WTC11 (cell line): ENCODE measurements at regions not wholly inside any gene's neighbourhood (a gene's known extent, or its start where the extent isn't known, plus 50 kb on each side); places are given as distances from the start of the nearest gene placed in this dataset.

Experiments
- ATAC-seq: fragments of 200-7000 bp; cut with Tn5 transposase; 2 replicates; pipeline ENCODE4 v1.10.0; 2021; ENCODE audit warnings: mild to moderate bottlenecking, moderate library complexity
- CTCF ChIA-PET: fragments of 300-600 bp; sonication (Branson Sonifier 250); formaldehyde crosslinking; loops from one replicate; lab custom pipeline; 2021; ENCODE audit warnings: antibody characterized with exemption; lab: Charles Lee
- POLR2A ChIA-PET: fragments of 350-600 bp; sonication (Branson Sonifier 250); formaldehyde crosslinking; loops from one replicate; lab custom pipeline; 2021; ENCODE audit warnings: antibody characterized with exemption; lab: Charles Lee
- DNase-seq: peaks from one replicate; pipeline ENCODE4 v3.0.0; 2021; ENCODE audit warnings: low spot score
- H3K27ac Mint-ChIP-seq: 2 replicates; pipeline ENCODE4 v1.8.0; 2021; ENCODE audit warnings: mixed read lengths
- H3K27me3 Mint-ChIP-seq: 2 replicates; pipeline ENCODE4 v1.8.0; 2021; ENCODE audit warnings: low read depth, mild to moderate bottlenecking, moderate library complexity, mixed read lengths
- H3K36me3 Mint-ChIP-seq: 2 replicates; pipeline ENCODE4 v1.8.0; 2021; ENCODE audit warnings: mixed read lengths
- H3K4me1 Mint-ChIP-seq: 2 replicates; pipeline ENCODE4 v1.8.0; 2022; ENCODE audit warnings: mixed read lengths
- H3K4me3 Mint-ChIP-seq: 2 replicates; pipeline ENCODE4 v1.8.0; 2021; ENCODE audit warnings: mild to moderate bottlenecking, moderate library complexity, mixed read lengths
- H3K9me3 Mint-ChIP-seq: 2 replicates; pipeline ENCODE4 v1.8.0; 2021; ENCODE audit warnings: mixed read lengths
- ATF1 ChIP-seq: sonication (generic); formaldehyde crosslinking; IDR thresholded peaks from 2 replicates; pipeline ENCODE4 v1.8.1; 2023; ENCODE audit warnings: mild to moderate bottlenecking, moderate library complexity, missing genetic modification reagents
- CREM ChIP-seq: sonication (generic); formaldehyde crosslinking; IDR thresholded peaks from 2 replicates; pipeline ENCODE4 v1.8.1; 2022; ENCODE audit warnings: mild to moderate bottlenecking, missing genetic modification reagents, moderate library complexity
- CTCF ChIP-seq: fragments of 200-600 bp; IDR thresholded peaks from 2 replicates; pipeline ENCODE4 v1.8.0; 2022; ENCODE audit warnings: antibody characterized with exemption
- ELF4 ChIP-seq: sonication (generic); formaldehyde crosslinking; IDR thresholded peaks from 2 replicates; pipeline ENCODE4 v1.8.1; 2022; ENCODE audit warnings: low read depth, mild to moderate bottlenecking, moderate library complexity, missing genetic modification reagents
- ETV6 ChIP-seq: sonication (generic); formaldehyde crosslinking; IDR thresholded peaks from 2 replicates; pipeline ENCODE4 v1.8.1; 2022; ENCODE audit warnings: mild to moderate bottlenecking, missing genetic modification reagents
- MLX ChIP-seq: sonication (generic); formaldehyde crosslinking; IDR thresholded peaks from 2 replicates; pipeline ENCODE4 v1.8.1; 2023; ENCODE audit warnings: mild to moderate bottlenecking, missing genetic modification reagents, moderate library complexity
- MXD4 ChIP-seq: fragments of 250-450 bp; sonication (Bioruptor Pico); IDR thresholded peaks from 2 replicates; pipeline ENCODE4 v1.8.0; 2021; ENCODE audit warnings: mild to moderate bottlenecking, moderate library complexity, borderline replicate concordance
- MYBL2 ChIP-seq: sonication (generic); formaldehyde crosslinking; IDR thresholded peaks from 2 replicates; pipeline ENCODE4 v1.8.1; 2023; ENCODE audit warnings: mild to moderate bottlenecking, moderate library complexity, missing genetic modification reagents
- NFE2L1 ChIP-seq: sonication (generic); formaldehyde crosslinking; IDR thresholded peaks from 2 replicates; pipeline ENCODE4 v1.8.1; 2023; ENCODE audit warnings: missing genetic modification reagents
- NR3C1 ChIP-seq: sonication (generic); formaldehyde crosslinking; conservative IDR thresholded peaks from 2 replicates; pipeline ENCODE4 v1.8.1; 2023; ENCODE audit warnings: low read depth, mild to moderate bottlenecking, missing genetic modification reagents
- OVOL2 ChIP-seq: fragments of 250-450 bp; sonication (Bioruptor Pico); IDR thresholded peaks from 2 replicates; pipeline ENCODE4 v1.9.0; 2021; ENCODE audit warnings: mild to moderate bottlenecking, borderline replicate concordance
- SMAD3 ChIP-seq: sonication (generic); formaldehyde crosslinking; IDR thresholded peaks from 2 replicates; pipeline ENCODE4 v1.8.0; 2022; ENCODE audit warnings: missing genetic modification reagents, mild to moderate bottlenecking, borderline replicate concordance
- SMAD4 ChIP-seq: sonication (generic); formaldehyde crosslinking; IDR thresholded peaks from 2 replicates; pipeline ENCODE4 v1.8.0; 2022; ENCODE audit warnings: mild to moderate bottlenecking, missing genetic modification reagents
- SP1 ChIP-seq: sonication (generic); formaldehyde crosslinking; conservative IDR thresholded peaks from 2 replicates; pipeline ENCODE4 v1.8.1; 2022; ENCODE audit warnings: missing genetic modification reagents
- TCF7 ChIP-seq: sonication (generic); formaldehyde crosslinking; IDR thresholded peaks from 2 replicates; pipeline ENCODE4 v1.8.0; 2022; ENCODE audit warnings: mild to moderate bottlenecking, low read depth, missing genetic modification reagents, moderate library complexity
- ZBTB21 ChIP-seq: sonication (generic); formaldehyde crosslinking; IDR thresholded peaks from 2 replicates; pipeline ENCODE4 v1.8.1; 2023; ENCODE audit warnings: mild to moderate bottlenecking, missing genetic modification reagents, borderline replicate concordance
- ZNF263 ChIP-seq: sonication (generic); formaldehyde crosslinking; IDR thresholded peaks from 2 replicates; pipeline ENCODE4 v1.8.1; 2022; ENCODE audit warnings: low read depth, mild to moderate bottlenecking, moderate library complexity, missing genetic modification reagents
- ZNF317 ChIP-seq: sonication (generic); formaldehyde crosslinking; IDR thresholded peaks from 2 replicates; pipeline ENCODE4 v1.8.1; 2023; ENCODE audit warnings: low read depth, mild to moderate bottlenecking, moderate library complexity, missing genetic modification reagents, borderline replicate concordance
- ZNF423 ChIP-seq: fragments of 250-450 bp; sonication (Bioruptor Pico); IDR thresholded peaks from 2 replicates; pipeline ENCODE4 v2.1.2; 2022; ENCODE audit warnings: mild to moderate bottlenecking, moderate library complexity
- ZSCAN18 ChIP-seq: fragments of 250-450 bp; sonication (Bioruptor Pico); IDR thresholded peaks from 2 replicates; pipeline ENCODE4 v2.1.2; 2022; ENCODE audit warnings: mild to moderate bottlenecking, moderate library complexity
- TF ChIP-seq, protein P1 (sequence below): fragments of 250-450 bp; sonication (Bioruptor Pico); conservative IDR thresholded peaks from 2 replicates; pipeline ENCODE4 v1.9.0; 2021; ENCODE audit warnings: mild to moderate bottlenecking
- TF ChIP-seq, protein P2 (sequence below): sonication (generic); formaldehyde crosslinking; IDR thresholded peaks from 2 replicates; pipeline ENCODE4 v1.8.1; 2022; ENCODE audit warnings: mild to moderate bottlenecking, moderate library complexity, missing genetic modification reagents

DNA sequence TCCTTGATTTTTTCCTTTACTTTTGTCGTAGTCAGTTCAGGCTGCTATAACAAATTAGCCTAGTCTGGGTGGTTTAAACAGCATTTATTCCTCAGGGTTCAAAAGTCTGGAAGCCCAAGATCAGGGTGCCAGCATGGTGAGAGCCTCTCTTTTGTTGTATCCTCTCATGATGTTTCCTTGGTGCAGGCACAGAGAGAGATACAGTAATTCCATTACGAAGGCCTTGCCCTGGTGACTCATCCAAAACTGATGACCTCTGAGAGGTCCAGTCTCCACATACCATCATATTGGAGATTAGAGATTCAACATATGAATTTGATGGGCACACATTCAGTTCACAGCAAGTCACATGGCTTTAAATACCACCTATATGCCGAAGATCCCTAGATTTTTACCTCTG lies 253.8 kb downstream of the CYRIA start (continued):
- TF ChIP-seq ELF4 (CRISPR knock-in tag) (no peak), CTCF (no peak), SMAD4 (no peak), SMAD3 (no peak), ZBTB21 (CRISPR knock-in tag) (no peak), NR3C1 (CRISPR knock-in tag) (no peak), NFE2L1 (CRISPR knock-in tag) (no peak)
- TF ChIP-seq, protein P1, sequence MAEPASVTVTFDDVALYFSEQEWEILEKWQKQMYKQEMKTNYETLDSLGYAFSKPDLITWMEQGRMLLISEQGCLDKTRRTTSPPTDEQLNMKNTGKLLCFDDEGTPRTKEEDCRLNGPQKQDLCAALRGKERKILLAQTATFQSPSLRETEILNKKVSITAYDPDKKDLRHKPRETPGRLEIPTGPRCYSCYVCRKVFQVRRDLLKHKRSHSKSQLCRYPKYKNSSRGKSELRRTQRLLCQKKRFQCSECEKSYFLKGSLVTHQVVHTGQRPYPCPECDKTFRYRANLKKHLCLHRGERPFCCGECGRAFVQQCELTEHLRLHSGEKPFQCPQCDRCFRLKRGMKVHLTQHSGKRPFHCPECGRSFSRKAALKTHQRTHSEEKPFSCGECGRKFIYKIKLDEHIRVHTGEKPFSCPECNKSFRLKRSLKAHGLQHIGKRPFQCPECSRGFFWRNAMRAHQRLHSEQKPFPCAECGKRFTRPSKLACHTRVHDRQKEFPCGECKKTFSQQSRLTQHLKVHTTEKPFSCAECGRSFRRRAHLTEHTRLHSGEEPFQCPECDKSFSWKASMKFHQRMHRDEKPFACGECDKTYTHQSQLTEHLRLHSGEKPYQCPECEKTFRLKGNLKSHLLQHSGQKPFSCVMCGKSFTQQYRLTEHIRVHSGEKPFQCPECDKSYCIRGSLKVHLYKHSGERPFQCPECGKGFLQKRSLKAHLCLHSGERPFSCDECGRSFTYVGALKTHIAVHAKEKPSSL = no peak

- Mint-ChIP-seq H3K4me1 (0 out of 2 replicates have a peak, but pooled peaks cover 3% of the 10 kb centered on the region), H3K9me3 (peaks cover 9% of the 10 kb centered on the region), H3K36me3 (no peaks in the 10 kb centered on the region), H3K27ac (no peak overlapping the region), H3K27me3 (no peaks in the 10 kb centered on the region), H3K4me3 (no peak overlapping the region)
- ATAC-seq (no peak), DNase-seq (no peak)
- TF ChIP-seq MLX (CRISPR knock-in tag) (no peak), MXD4 (CRISPR knock-in tag) (no peak), OVOL2 (no peak), ZNF317 (CRISPR knock-in tag) (no peak), CREM (no peak), ZNF423 (no peak), TCF7 (CRISPR knock-in tag) (no peak), ZNF263 (no peak), SP1 (CRISPR knock-in tag) (no peak), ZSCAN18 (no peak), ATF1 (CRISPR knock-in tag) (no peak), MYBL2 (no peak), ETV6 (no peak)
- TF ChIP-seq, protein P1 = no peak
- TF ChIP-seq, protein P2, sequence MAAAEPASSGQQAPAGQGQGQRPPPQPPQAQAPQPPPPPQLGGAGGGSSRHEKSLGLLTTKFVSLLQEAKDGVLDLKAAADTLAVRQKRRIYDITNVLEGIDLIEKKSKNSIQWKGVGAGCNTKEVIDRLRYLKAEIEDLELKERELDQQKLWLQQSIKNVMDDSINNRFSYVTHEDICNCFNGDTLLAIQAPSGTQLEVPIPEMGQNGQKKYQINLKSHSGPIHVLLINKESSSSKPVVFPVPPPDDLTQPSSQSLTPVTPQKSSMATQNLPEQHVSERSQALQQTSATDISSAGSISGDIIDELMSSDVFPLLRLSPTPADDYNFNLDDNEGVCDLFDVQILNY (CRISPR knock-in tag) = no peak
- CTCF ChIA-PET = no interaction called here
- POLR2A ChIA-PET = no interaction called here
These were observed 255.8 kb downstream of the CYRIA start for GRCh38 chr2:16409849-16410248.
